IMR-90 (cell line): ENCODE measurements at regions not wholly inside any gene's neighbourhood (a gene's known extent, or its start where the extent isn't known, plus 50 kb on each side); places are given as distances from the start of the nearest gene placed in this dataset.

Experiments used
- ATAC-seq: fragments of 200-7000 bp; cut with Tn5 transposase; 2 replicates; pipeline ENCODE4 v1.9.1; 2020; ENCODE audit warnings: low read depth, mild to moderate bottlenecking, moderate library complexity
- BruUV-seq: library from RNA; stranded (reverse); fragments of 400-500 nt; replicated peaks from 2 replicates; lab custom pipeline; 2021; lab: Mats Ljungman, UMichigan
- CTCF ChIA-PET: fragments of 300-600 bp; formaldehyde crosslinking; extraction: SDS; loops from one replicate; lab custom pipeline; 2021; ENCODE audit warnings: antibody characterized with exemption; lab: Yijun Ruan, JAX
- POLR2A ChIA-PET: fragments of 300-600 bp; sonication (Branson Sonifier 250); formaldehyde crosslinking; loops from one replicate; lab custom pipeline; 2022; ENCODE audit warnings: antibody characterized with exemption; ENCODE audit not compliant: unreplicated experiment; lab: Charles Lee
- DNase-seq: peaks from one replicate; pipeline ENCODE4 v3.0.0; 2013
- H2AFZ ChIP-seq: replicated peaks from 2 replicates; pipeline ENCODE3; 2013; ENCODE audit warnings: low read length, mild to moderate bottlenecking; ENCODE audit not compliant: poor library complexity
- H2AK5ac ChIP-seq: 2 replicates; pipeline ENCODE4 v1.6.1; 2013; ENCODE audit warnings: low read depth, low read length, inconsistent platforms
- H2AK9ac ChIP-seq: replicated peaks from 2 replicates; pipeline ENCODE3; 2013; ENCODE audit warnings: mild to moderate bottlenecking, low read depth, low read length, moderate library complexity; ENCODE audit not compliant: poor library complexity
- H2BK120ac ChIP-seq: 2 replicates; pipeline ENCODE4 v1.6.1; 2013; ENCODE audit warnings: low read depth, low read length, inconsistent platforms
- H2BK15ac ChIP-seq: 3 replicates; pipeline ENCODE4 v1.6.1; 2013; ENCODE audit warnings: low read depth, low read length, inconsistent platforms
- H2BK20ac ChIP-seq: 2 replicates; pipeline ENCODE4 v1.6.1; 2013; ENCODE audit warnings: low read depth, mild to moderate bottlenecking, inconsistent platforms, low read length, moderate library complexity
- H2BK5ac ChIP-seq: 2 replicates; pipeline ENCODE4 v1.6.1; 2013; ENCODE audit warnings: mild to moderate bottlenecking, low read depth, low read length, inconsistent platforms; ENCODE audit not compliant: poor library complexity, severe bottlenecking
- H3K14ac ChIP-seq: replicated peaks from 2 replicates; pipeline ENCODE4 v1.6.1; 2013; ENCODE audit warnings: low read depth, low read length, inconsistent platforms
- H3K18ac ChIP-seq: 2 replicates; pipeline ENCODE4 v1.6.1; 2013; ENCODE audit warnings: low read depth, low read length, control low read depth
- H3K23ac ChIP-seq: 2 replicates; pipeline ENCODE4 v1.6.1; 2013; ENCODE audit warnings: low read depth, low read length, inconsistent platforms
- H3K27ac ChIP-seq: 2 replicates; pipeline ENCODE4 v1.5.1; 2013; ENCODE audit warnings: mild to moderate bottlenecking, control low read depth, low read length; ENCODE audit not compliant: insufficient read depth
- H3K27me3 ChIP-seq: 2 replicates; pipeline ENCODE4 v1.6.1; 2013; ENCODE audit warnings: low read length; ENCODE audit not compliant: control insufficient read depth, insufficient read depth
- H3K36me3 ChIP-seq: 2 replicates; pipeline ENCODE4 v1.6.1; 2013; ENCODE audit warnings: low read length, mixed read lengths; ENCODE audit not compliant: control insufficient read depth, insufficient read depth
- H3K4ac ChIP-seq: 2 replicates; pipeline ENCODE4 v1.6.1; 2013; ENCODE audit warnings: low read depth, low read length, inconsistent platforms
- H3K4me1 ChIP-seq: 2 replicates; pipeline ENCODE4 v1.6.1; 2013; ENCODE audit warnings: low read length, mixed read lengths; ENCODE audit not compliant: control insufficient read depth, insufficient read depth
- H3K4me2 ChIP-seq: 2 replicates; pipeline ENCODE4 v1.6.1; 2013; ENCODE audit warnings: low read depth, mild to moderate bottlenecking, control low read depth, low read length, moderate library complexity
- H3K4me3 ChIP-seq: 2 replicates; pipeline ENCODE4 v1.5.1; 2013; ENCODE audit warnings: low read depth, mild to moderate bottlenecking, control low read depth, low read length, moderate library complexity; ENCODE audit not compliant: insufficient read depth
- H3K56ac ChIP-seq: 2 replicates; pipeline ENCODE4 v1.6.1; 2013; ENCODE audit warnings: low read length, inconsistent platforms; ENCODE audit not compliant: insufficient read depth; ENCODE audit errors: extremely low read depth
- H3K79me1 ChIP-seq, 2 experiments: 2 replicates each; pipeline ENCODE4 v1.6.1; 2013; ENCODE audit warnings: low read length in 2 of 2, inconsistent platforms in 1 of 2, low read depth in 1 of 2
- H3K9ac ChIP-seq: 2 replicates; pipeline ENCODE4 v1.6.1; 2013; ENCODE audit warnings: low read depth, low read length, control low read depth
- H3K9me1 ChIP-seq: 2 replicates; pipeline ENCODE4 v1.6.1; 2013; ENCODE audit warnings: low read length, inconsistent platforms; ENCODE audit not compliant: insufficient read depth
- H3K9me3 ChIP-seq: 2 replicates; pipeline ENCODE4 v1.6.1; 2013; ENCODE audit warnings: low read length; ENCODE audit not compliant: control insufficient read depth, insufficient read depth
- H4K20me1 ChIP-seq: 2 replicates; pipeline ENCODE4 v1.6.1; 2013; ENCODE audit warnings: low read length, inconsistent platforms; ENCODE audit not compliant: insufficient read depth
- H4K5ac ChIP-seq: 2 replicates; pipeline ENCODE4 v1.6.1; 2013; ENCODE audit warnings: mild to moderate bottlenecking, low read depth, low read length, control low read depth
- H4K8ac ChIP-seq, 2 experiments: 2 replicates each; pipeline ENCODE4 v1.6.1; 2013; ENCODE audit warnings: low read depth in 2 of 2, low read length in 2 of 2, control low read depth in 1 of 2, inconsistent platforms in 1 of 2
- H4K91ac ChIP-seq: 2 replicates; pipeline ENCODE4 v1.6.1; 2013; ENCODE audit warnings: low read depth, low read length, inconsistent platforms; ENCODE audit not compliant: insufficient read depth
- BHLHE40 ChIP-seq: fragments of 150-350 bp; IDR thresholded peaks from 2 replicates; pipeline ENCODE4 v1.6.1; 2016; ENCODE audit warnings: mild to moderate bottlenecking, low read depth, low read length
- CHD1 ChIP-seq: IDR thresholded peaks from 2 replicates; pipeline ENCODE4 v1.6.1; 2012; ENCODE audit warnings: low read depth, low read length, improper control_type of control experiment
- MAFK ChIP-seq: IDR thresholded peaks from 2 replicates; pipeline ENCODE4 v1.6.1; 2012; ENCODE audit warnings: low read depth, low read length, improper control_type of control experiment
- MXI1 ChIP-seq: IDR thresholded peaks from 2 replicates; pipeline ENCODE4 v1.6.1; 2012; ENCODE audit warnings: low read depth, mild to moderate bottlenecking, low read length, moderate library complexity, borderline replicate concordance
- RFX5 ChIP-seq: IDR thresholded peaks from 2 replicates; pipeline ENCODE4 v1.8.0; 2012; ENCODE audit warnings: low read depth, mild to moderate bottlenecking, low read length, moderate library complexity
- USF2 ChIP-seq: fragments of 150-350 bp; IDR thresholded peaks from 2 replicates; pipeline ENCODE4 v1.6.1; 2017; ENCODE audit warnings: mild to moderate bottlenecking, antibody characterized with exemption, low read length, low read depth
- dilution Hi-C: fragments of 300-500 bp; cut with HindIII; formaldehyde crosslinking; loops from one replicate; pipeline ENCODE4 v1.14.3; 2018; ENCODE audit warnings: low sequenced_read_pairs; ENCODE audit not compliant: unreplicated experiment
- in situ Hi-C: fragments of 300-500 bp; cut with MboI; formaldehyde crosslinking; loops from 3 replicates; pipeline ENCODE4 v1.14.3; 2019; ENCODE audit warnings: low sequenced_read_pairs, inconsistent platforms, mixed read lengths
- intact Hi-C: fragments of 100-400 bp; cut with micrococcal nuclease; formaldehyde crosslinking; loops from 2 replicates; pipeline ENCODE4 v1.10.0; 2022

GRCh38 chr13:54110597-54110996, 1082.0 kb downstream of the OLFM4 start:
- no peak for TF ChIP-seq USF2
- TF ChIP-seq CHD1 = no peak
- no peak for TF ChIP-seq MAFK
- no peak for TF ChIP-seq MXI1
- no peak for TF ChIP-seq RFX5
- no peak for TF ChIP-seq BHLHE40
- Histone ChIP-seq H2AK5ac (no peak overlapping the region), H3K14ac (no peak overlapping the region), H3K18ac (no peak overlapping the region), H2AFZ (no peak overlapping the region), H3K4me3 (no peak overlapping the region), H2BK15ac (no peak overlapping the region), H3K4me2 (no peak overlapping the region), H3K27ac (no peak overlapping the region), H3K9me3 (0 out of 2 replicates have a peak, but pooled peaks cover 1% of the 10 kb centered on the region), H3K56ac (no peak overlapping the region), H3K23ac (no peak overlapping the region), H3K9ac (no peak overlapping the region), H3K27me3 (no peaks in the 10 kb centered on the region), H3K36me3 (no peaks in the 10 kb centered on the region), H2BK5ac (no peak overlapping the region), H2BK20ac (no peak overlapping the region), H4K91ac (no peak overlapping the region), H2BK120ac (no peak overlapping the region), H3K4ac (no peak overlapping the region), H4K8ac (no peak overlapping the region), H3K79me1 (no peaks in the 10 kb centered on the region), H3K9me1 (no peaks in the 10 kb centered on the region), H3K4me1 (no peaks in the 10 kb centered on the region), H4K5ac (no peak overlapping the region), H2AK9ac (no peak overlapping the region), H4K20me1 (no peaks in the 10 kb centered on the region)
- CTCF ChIA-PET = no interaction called here
- intact Hi-C loops = no loop called here
- dilution Hi-C loops = no loop called here
- BruUV-seq = no TSS peak
- POLR2A ChIA-PET = no interaction called here
- in situ Hi-C loops = no loop called here
- ATAC-seq (no peak), DNase-seq (no peak)
